OCI-LY3 (cell line): ENCODE measurements at regions not wholly inside any gene's neighbourhood (a gene's known extent, or its start where the extent isn't known, plus 50 kb on each side); places are given as distances from the start of the nearest gene placed in this dataset.

Source experiments
- CTCF ChIP-seq: fragments of 200-600, 300-600 bp; sonication (generic); IDR thresholded peaks from 2 replicates; pipeline ENCODE4 v1.5.1; 2014; ENCODE audit warnings: antibody characterized with exemption, low read length, low read depth
- EZH2phosphoT487 ChIP-seq: fragments of 200-600 bp; shearing (Covaris generic); IDR thresholded peaks from 2 replicates; pipeline ENCODE4 v1.6.1; 2018; ENCODE audit warnings: antibody characterized with exemption, mixed run types, low read depth

GRCh38 chr10:85226596-85226995 lies 898.2 kb downstream of the CCSER2 start:
- no peak for TF ChIP-seq CTCF
- TF ChIP-seq EZH2phosphoT487 = no peak
